Skin epidermis (tissue), 12 donors: ENCODE measurements at regions not wholly inside any gene's neighbourhood (a gene's known extent, or its start where the extent isn't known, plus 50 kb on each side); places are given as distances from the start of the nearest gene placed in this dataset.

Source experiments
- H3K27ac ChIP-seq, 21 experiments: fragments of 200-600 bp; sonication (generic) in 11 of 21; one replicate each; pipeline ENCODE4 v1.5.0; 2020; ENCODE audit warnings: mild to moderate bottlenecking in 3 of 21, inconsistent platforms in 2 of 21, moderate library complexity in 2 of 21
- H3K4me3 ChIP-seq, 7 experiments: fragments of 200-600 bp; sonication (generic) in 2 of 7; one replicate each; pipeline ENCODE4 v1.5.0; 2020; ENCODE audit warnings: inconsistent platforms in 2 of 7, mild to moderate bottlenecking in 2 of 7, moderate library complexity in 1 of 7

DNA sequence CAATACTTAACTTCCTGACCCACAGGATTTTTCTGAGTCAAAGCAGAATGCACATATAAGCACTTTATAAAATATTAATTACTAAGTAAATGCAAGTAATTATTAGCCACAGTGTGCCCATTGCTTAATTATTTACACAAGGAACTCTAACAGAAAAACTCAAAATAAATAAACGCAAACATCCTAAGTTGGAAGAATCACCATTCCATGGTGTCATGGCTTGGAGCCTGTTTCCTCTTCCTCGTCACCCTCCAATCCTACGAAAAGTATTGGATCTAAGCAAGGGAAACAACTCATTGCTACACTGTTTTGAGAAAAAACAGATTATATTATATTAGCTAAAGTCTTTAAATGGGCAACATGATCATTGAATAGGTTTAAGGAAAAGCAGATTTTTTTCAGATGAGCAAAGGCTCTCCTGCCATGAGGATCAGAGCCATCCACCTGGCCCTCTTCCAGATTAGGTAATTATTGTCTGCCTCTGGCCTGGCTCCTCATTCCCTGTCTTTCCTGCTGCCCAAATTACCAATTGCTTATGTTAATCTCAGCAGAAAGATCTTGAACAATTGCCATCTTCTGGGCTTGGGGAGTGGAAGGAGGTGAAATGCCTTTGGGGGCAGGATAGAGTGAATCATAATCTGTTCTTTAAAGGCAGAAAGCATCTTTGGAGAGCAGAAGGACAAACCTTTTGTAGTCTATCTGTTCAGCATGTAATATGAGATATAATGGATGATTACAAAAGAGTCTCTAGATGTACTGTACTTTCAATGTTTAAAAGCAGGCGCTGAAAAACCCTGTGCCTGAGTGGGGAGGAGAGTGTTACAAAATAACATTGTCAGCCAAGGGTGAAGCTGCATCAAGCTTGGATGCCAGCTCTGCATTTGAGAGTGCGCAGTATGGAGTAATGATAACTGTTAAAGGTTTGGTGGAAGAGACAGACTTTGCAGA lies 121.2 kb downstream of the DUSP10 start:
- H3K27ac ChIP-seq: peak overlapping the region in 1 of 21 experiments; percentile 45
- H3K4me3 ChIP-seq: no peak overlapping the region

DNA sequence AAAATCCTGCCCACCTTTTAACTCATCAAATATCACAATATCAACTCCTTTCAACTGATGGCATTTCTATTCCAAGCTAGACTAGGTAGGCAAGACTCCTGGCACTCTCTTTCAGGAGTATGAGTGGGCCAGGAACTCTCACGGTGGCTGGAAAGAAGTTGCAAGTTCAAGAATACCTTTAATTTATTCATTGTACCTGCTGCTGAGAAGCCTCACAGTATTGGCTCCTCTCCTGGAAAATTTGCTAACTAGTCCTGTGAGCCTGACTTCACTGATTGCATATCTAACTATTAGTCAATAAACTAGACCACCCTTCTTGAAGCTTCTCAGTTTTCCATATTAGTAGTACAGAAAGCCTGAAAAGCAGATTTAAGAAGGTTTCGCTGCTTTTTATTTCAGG lies 120.2 kb downstream of the DUSP10 start:
- H3K27ac ChIP-seq: peak overlapping the region in 1 of 21 experiments; percentile 45
- no peak overlapping the region for H3K4me3 ChIP-seq

DNA sequence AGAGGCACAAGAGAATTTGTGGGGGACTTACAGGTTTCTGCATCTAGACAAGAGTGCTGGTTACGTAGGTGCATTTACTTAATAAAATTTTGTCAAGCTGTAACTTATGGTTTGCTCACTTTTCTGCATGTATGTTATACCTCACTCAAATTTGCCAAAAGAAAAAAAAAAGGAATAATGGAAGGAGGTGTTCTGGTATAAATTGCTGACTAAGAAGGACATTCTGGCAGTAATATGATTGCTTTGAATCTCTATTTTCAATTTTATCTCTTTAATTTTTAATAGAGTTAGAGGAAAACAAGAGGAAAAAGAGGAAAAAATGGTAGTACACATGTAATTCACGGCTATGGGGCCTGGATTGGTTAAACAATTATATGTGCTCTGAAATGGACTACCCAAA lies 119.5 kb downstream of the DUSP10 start:
- no peak overlapping the region for H3K4me3 ChIP-seq
- H3K27ac ChIP-seq: peak overlapping the region in 1 of 21 experiments; percentile 45

DNA sequence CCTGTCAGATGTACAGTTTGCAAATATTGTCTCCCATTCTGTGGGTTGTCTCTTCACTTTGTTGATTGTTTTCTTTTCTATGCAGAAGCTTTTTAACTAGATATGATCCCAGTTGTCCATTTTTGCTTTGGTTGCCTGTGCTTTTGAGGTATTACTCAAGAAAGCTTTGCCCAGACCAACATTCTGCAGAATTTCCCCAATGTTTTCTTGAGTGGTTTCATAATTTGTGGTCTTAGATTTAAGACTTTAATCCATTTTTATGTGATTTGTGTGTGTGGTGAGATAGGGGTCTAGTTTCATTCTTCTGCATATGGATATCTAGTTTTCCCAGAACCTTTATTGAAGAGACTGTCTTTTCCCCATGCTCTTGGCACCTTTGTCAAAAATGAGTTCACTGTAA lies 116.9 kb downstream of the DUSP10 start:
- no peak overlapping the region for H3K4me3 ChIP-seq
- H3K27ac ChIP-seq: no peak overlapping the region

GRCh38 chr1:221626041-221626440 lies 115.8 kb downstream of the DUSP10 start:
- no peak overlapping the region for H3K27ac ChIP-seq
- no peak overlapping the region for H3K4me3 ChIP-seq

- no peak overlapping the region for H3K27ac ChIP-seq
- no peak overlapping the region for H3K4me3 ChIP-seq
These were observed 111.7 kb downstream of the DUSP10 start for GRCh38 chr1:221630236-221630635.

DNA sequence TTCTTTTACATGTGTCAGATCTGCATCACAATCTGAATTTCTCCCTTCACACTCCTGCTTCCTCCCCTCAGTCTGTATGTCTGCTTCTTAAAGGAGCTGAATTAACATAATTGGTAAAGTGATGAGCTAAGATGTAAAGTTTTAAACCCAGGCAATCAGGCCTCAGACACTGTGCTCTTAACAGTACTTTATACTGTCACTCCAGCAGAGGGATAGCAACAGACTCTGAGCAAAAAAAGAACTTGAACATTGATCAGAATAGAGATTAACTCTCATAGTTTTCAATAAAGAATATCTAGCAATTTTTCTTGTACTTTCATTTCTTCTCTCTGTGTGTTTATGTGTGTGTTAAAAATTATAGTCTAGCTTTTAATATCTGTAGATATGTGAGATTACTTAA lies 110.3 kb downstream of the DUSP10 start:
- H3K4me3 ChIP-seq: no peak overlapping the region
- no peak overlapping the region for H3K27ac ChIP-seq

- no peak overlapping the region for H3K4me3 ChIP-seq
- no peak overlapping the region for H3K27ac ChIP-seq
These were observed 109.8 kb downstream of the DUSP10 start for GRCh38 chr1:221632072-221632471.

DNA sequence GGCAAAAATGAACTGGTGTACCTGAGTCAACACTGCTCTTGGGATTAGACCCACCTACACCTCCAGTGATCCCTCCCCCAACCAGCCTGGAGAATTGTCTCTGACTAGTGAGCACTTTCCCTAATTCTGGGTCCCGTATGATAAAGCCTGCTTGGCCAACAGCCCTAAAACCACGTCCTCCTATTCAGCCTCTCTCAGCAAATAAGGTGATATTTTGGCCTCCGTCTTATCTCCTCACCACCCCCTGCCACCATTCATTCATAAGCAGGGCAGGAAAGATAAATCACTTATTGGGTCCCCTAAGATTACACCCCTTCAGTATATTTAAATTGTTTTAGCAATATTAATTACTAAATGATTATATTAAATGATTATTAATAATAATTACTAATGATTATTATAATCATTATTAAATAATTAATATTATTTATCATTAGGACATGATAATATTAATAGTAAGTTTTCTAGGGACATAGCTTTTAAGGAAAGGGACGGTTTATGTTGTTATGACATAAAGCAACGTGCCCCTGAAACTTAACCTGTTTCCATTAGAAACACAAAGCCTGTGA lies 108.0 kb downstream of the DUSP10 start:
- H3K27ac ChIP-seq: no peak overlapping the region
- H3K4me3 ChIP-seq: no peak overlapping the region

DNA sequence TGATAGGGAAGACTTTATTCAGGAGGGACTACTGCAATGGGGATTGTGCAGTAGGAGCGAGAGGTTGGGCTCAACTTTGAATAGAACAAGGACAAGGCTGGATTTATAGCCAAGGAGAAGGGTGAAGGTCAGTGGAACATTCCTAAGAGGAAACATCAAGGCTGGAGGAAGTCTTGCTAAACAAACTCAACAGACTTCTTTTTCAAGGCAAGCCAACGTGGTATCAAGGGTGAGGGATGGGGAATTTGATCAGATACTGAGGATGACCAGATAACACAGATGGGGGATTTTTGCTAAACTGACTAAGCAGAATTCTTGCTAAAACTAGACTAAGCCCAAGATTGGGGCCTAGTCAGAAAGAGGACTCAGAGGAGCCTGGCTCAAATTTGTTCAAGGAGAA lies 107.3 kb downstream of the DUSP10 start:
- no peak overlapping the region for H3K4me3 ChIP-seq
- H3K27ac ChIP-seq: no peak overlapping the region

- Histone ChIP-seq H3K4me3 (no peak overlapping the region), H3K27ac (no peak overlapping the region)
These were observed 106.6 kb downstream of the DUSP10 start for GRCh38 chr1:221635305-221635704.

DNA sequence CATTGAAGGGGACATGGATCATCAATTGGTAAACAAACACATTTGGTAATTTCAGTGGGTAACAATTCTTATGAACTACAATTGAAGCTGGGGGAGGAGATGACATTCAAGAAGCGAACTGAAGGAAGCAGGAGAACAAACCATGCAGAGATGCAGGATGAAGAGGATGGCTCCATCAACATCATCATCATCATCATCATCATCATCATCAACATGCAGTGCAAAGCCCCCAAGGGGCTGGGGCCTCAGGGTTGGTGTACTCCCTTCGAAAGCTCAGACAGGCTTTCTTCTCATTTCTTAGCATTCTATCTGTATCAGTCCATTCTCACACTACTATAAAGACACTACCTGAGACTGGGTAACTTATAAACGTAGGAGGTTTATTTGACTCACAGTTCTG lies 105.8 kb downstream of the DUSP10 start:
- H3K4me3 ChIP-seq: no peak overlapping the region
- no peak overlapping the region for H3K27ac ChIP-seq

GRCh38 chr1:221636967-221637366 lies 104.9 kb downstream of the DUSP10 start:
- Histone ChIP-seq H3K27ac (peak overlapping the region in 4 of 21 experiments; percentile 2 to 41 (median 18)), H3K4me3 (no peak overlapping the region)

DNA sequence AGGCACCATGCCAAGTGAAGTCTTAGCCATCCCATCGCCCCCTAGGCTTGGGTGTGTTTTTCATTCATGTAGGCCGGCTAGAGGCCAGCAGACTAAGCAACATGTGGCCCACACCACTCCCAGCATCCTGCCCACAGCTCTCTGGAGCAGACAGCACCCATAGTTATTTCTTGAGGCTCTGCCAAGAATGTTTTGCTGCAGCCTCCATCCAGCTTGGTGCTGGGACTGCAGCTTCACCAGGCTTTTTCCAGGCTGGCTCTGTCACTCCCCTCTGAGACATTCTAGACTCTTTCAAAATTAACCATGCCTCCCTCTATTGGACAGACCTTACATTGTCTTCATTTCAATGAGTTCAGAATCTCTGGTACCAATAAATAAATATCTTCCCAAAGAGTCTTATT lies 104.2 kb downstream of the DUSP10 start:
- Histone ChIP-seq H3K4me3 (no peak overlapping the region), H3K27ac (peak overlapping the region in 1 of 21 experiments; percentile 3)

DNA sequence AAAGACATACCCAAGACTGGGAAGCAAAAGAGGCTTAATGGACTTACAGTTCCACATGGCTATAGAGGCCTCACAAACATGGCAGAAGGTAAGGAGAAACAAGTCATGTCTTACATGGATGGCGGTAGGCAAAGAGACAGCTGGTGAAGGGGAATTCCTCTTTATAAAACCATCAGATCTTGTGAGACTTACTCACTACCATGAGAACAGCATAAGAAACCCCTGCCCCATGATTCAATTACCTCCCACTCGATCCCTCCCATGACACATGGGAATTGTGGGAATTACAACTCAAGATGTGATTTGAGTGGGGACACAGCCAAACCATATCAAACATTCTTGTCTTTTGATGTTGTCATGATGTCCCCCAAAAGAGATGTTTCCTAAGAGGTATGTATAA lies 103.3 kb downstream of the DUSP10 start:
- Histone ChIP-seq H3K27ac (no peak overlapping the region), H3K4me3 (no peak overlapping the region)

GRCh38 chr1:221641811-221642210 lies 100.1 kb downstream of the DUSP10 start:
- H3K27ac ChIP-seq: no peak overlapping the region

DNA sequence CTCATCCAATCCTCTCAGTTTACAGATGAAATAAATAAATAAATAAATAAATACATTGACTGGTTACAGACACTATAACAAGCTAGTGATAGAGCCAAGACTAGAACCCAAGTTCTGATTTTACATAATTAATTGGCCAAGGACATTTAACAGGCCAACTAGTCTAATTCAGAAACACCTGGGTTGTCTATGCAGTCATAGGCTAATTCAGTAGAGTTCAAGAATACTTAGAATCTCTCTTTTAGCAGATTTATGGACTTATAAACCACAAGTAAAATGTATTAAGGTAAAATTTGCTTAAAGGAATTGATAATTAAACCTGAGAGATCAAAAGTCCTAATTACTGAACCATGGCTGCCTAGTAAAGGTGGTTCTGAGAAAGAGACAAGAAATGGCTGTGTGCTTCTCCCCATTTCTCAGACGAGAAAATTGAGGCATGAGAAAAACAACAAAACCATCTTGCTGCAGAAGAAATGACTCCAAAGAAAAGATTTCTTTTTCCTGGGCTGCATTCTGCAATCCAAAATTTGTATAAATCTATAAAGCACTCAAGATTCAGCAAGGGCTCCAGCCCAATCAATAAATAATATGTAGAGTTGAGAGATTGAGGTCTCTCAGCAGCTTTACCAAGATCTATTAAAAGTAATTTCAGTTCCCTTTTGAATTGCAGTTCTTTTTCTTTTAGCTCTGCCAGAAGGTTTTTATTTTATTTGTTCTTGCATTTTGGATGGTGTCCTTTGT lies 98.3 kb downstream of the DUSP10 start:
- Histone ChIP-seq H3K4me3 (no peak overlapping the region), H3K27ac (no peak overlapping the region)

More at GRCh38 chr1:221641811-221642210, 100.1 kb downstream of the DUSP10 start:
- H3K4me3 ChIP-seq: no peak overlapping the region

GRCh38 chr1:221644145-221644448 lies 97.8 kb downstream of the DUSP10 start:
- H3K27ac ChIP-seq: no peak overlapping the region

DNA sequence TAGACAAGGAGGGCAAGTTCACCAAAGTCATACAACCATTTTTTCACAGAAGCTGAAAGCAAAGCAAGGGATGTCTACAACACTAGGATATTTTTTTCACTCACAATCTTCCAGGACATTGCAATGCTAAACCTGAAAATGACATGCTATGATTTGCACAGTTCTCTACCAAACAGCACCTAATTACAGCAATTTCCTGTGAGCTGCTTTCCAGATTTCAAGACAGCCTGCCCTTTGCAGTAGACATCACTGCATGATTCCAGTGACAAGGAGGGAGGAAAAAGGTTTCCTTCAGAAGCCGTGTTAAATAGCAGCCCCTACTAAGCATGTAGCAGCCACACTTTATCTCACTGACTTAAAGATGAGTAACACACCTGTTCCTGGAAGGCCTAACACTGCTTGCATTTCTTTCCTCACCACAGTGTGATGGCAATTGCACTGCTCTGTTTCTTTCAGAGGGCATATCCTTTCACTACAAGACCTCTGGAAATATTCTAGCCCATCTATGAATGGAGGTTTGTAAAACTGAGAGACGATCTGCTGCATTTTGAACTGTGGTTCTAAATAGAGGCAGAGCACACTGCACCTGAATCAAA lies 97.1 kb downstream of the DUSP10 start:
- Histone ChIP-seq H3K27ac (no peak overlapping the region), H3K4me3 (no peak overlapping the region)

More at GRCh38 chr1:221644145-221644448, 97.8 kb downstream of the DUSP10 start:
- no peak overlapping the region for H3K4me3 ChIP-seq

DNA sequence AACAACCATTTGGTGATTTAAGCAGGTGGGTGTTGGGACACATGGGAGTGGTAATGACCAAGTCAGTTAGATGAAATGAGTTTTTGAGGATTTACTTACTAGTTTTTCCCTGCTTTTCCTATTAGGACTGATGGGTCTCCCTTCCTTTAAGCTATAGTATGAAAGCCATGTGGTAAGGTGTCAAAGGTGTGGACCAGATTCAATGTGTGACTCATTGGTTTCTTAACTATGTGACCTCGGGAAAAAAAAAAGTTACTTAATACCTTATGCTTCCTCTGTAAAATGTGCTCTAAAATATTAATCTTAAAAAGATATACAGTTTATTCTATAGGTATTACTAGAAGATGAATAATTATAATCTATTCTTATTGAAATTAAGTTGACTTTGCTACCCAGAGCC lies 93.7 kb downstream of the DUSP10 start:
- Histone ChIP-seq H3K4me3 (no peak overlapping the region), H3K27ac (no peak overlapping the region)
